ENCODE measurements at regions not wholly inside any gene's neighbourhood (a gene's known extent, or its start where the extent isn't known, plus 50 kb on each side); places are given as distances from the start of the nearest gene placed in this dataset.

GRCh38 chr15:70439304-70439877 is 324.0 kb downstream of the UACA start:
- peaks cover 28 to 62% of the 10 kb centered on the region in 2 experiments for H3K4me1 ChIP-seq (replicated peaks in 1 of 2; ENCODE audit: control insufficient read depth in 2 of 2, insufficient read depth in 2 of 2, low read length in 2 of 2)
- ATAC-seq (peak; percentile 65), FAIRE-seq (peak; percentile 71)
- TF ChIP-seq MNT (conservative IDR thresholded peaks at IDR 0.05) (0 out of 4 replicates have a peak, but pooled peaks of 1 of the 2 experiments have one; percentile 22), ZBTB12 (CRISPR knock-in tag; IDR thresholded peaks at IDR 0.05) (no peak), TBL1XR1 (IDR thresholded peaks at IDR 0.05; ENCODE audit: low read length in 2 of 2) (peak in 1 of 2 experiments; percentile 19; a peak in 1 of 4 replicates), JUN (IDR thresholded peaks at IDR 0.05; ENCODE audit: borderline replicate concordance, low read depth, low read length) (no peak), JUN (CRISPR knock-in tag; IDR thresholded peaks at IDR 0.05; ENCODE audit: borderline replicate concordance) (no peak), FOSL1 (tag; conservative IDR thresholded peaks at IDR 0.05) (0 out of 2 replicates have a peak, but pooled peaks have one; percentile 30), ADNP (tag; IDR thresholded peaks at IDR 0.05) (peak; percentile 82), MEF2D (tag; conservative IDR thresholded peaks at IDR 0.05; ENCODE audit: low read depth) (peak; percentile 56; the same call in 1 of the 2 replicates), HDAC8 (tag; IDR thresholded peaks at IDR 0.05) (peak; percentile 79; the same call in 1 of the 2 replicates), ATF1 (CRISPR knock-in tag; IDR thresholded peaks at IDR 0.05) (no peak), ATF1 (tag; IDR thresholded peaks at IDR 0.05) (peak; percentile 47), CBFA2T3 (IDR thresholded peaks at IDR 0.05) (peak; percentile 36; the same call in 1 of the 2 replicates), L3MBTL2 (IDR thresholded peaks at IDR 0.05) (peak; percentile 91), CCNT2 (IDR thresholded peaks at IDR 0.05; ENCODE audit: borderline replicate concordance, extremely low read depth, insufficient read length, low read depth, low read length) (peak; percentile 30), SAFB2 (IDR thresholded peaks at IDR 0.05; ENCODE audit: borderline replicate concordance, low read depth, low read length, severe bottlenecking) (no peak), KLF1 (tag; IDR thresholded peaks at IDR 0.05) (peak; percentile 55; the same call in 1 of the 2 replicates), ZNF175 (CRISPR knock-in tag; IDR thresholded peaks at IDR 0.05; ENCODE audit: low read depth) (peak; percentile 73; the same call in 1 of the 2 replicates), RNF2 (IDR thresholded peaks at IDR 0.05) (peak; percentile 56; the same call in 1 of the 2 replicates)

More at GRCh38 chr15:70439304-70439877, 324.0 kb downstream of the UACA start:
- intact Hi-C loops (cut with micrococcal nuclease) (no loop called here), in situ Hi-C loops (cut with MboI) (no loop called here)
- DNase-seq (ENCODE audit: extremely low read depth in 1 of 4, low spot score in 3 of 4), result peak; percentile 43 to 68 (median 62)
- no peaks in the 10 kb centered on the region for H3K9me1 ChIP-seq (ENCODE audit: control insufficient read depth, insufficient read depth, low read length)
- no TSS peak for BruUV-seq (replicated peaks)
- H2AFZ ChIP-seq (ENCODE audit: low read depth, low read length), result peak overlapping the region; percentile 78
- peak overlapping the region; percentile 45; the same call in 1 of the 2 replicates for H3K4me2 ChIP-seq (ENCODE audit: insufficient read depth, low read length)
- WGBS (ENCODE audit: insufficient coverage, low coverage, missing lambda C conversion rate), result 13% methylated on average over 10 of the region's 10 CpGs
- peak overlapping the region in 1 of 2 experiments; percentile 65; a peak in 1 of 4 replicates for H3K9ac ChIP-seq (ENCODE audit: insufficient read depth in 1 of 2, low read depth in 2 of 2, low read length in 2 of 2)
- CTCF ChIA-PET (ENCODE audit: low intra/inter-chr PET ratio), result no interaction called here
- no peaks in the 10 kb centered on the region for H3K36me3 ChIP-seq (ENCODE audit: control insufficient read depth, insufficient read depth, low read length)
- H3K4me3 ChIP-seq, result no peak overlapping the region
- no peaks in the 10 kb centered on the region for H3K79me2 ChIP-seq (ENCODE audit: control insufficient read depth, insufficient read depth, low read length)
- H3K27me3 ChIP-seq (ENCODE audit: control insufficient read depth in 2 of 2, insufficient read depth in 2 of 2, low read length in 2 of 2), result no peaks in the 10 kb centered on the region
- H3K9me3 ChIP-seq (replicated peaks; ENCODE audit: control insufficient read depth, insufficient read depth, low read depth, low read length), result no peaks in the 10 kb centered on the region
- POLR2A ChIA-PET, result interaction anchor here (0.5 to 1.6 kb wide), 6 partner anchors 8 to 986 kb away, joined by 3 to 10 read pairs (median 4); partner anchors contain the start of gene RPLP1
- no peaks in the 10 kb centered on the region for H4K20me1 ChIP-seq (replicated peaks; ENCODE audit: control insufficient read depth, insufficient read depth, low read length)
- H3K27ac ChIP-seq (ENCODE audit: extremely low read depth, low read depth, low read length), result peak overlapping the region; percentile 10; the same call in 2 of the 3 replicates
